GM19023 (cell line): ENCODE measurements at regions not wholly inside any gene's neighbourhood (a gene's known extent, or its start where the extent isn't known, plus 50 kb on each side); places are given as distances from the start of the nearest gene placed in this dataset.
"Not testable (repeated sequence)": the region's sequence is repeated elsewhere in the genome, so short reads cannot be mapped to it uniquely, and the experiment has no call there.

Experiments
- ATAC-seq: cut with Tn5 transposase; IDR thresholded peaks from one replicate; pipeline ENCODE4 v1.9.1; 2021; ENCODE audit warnings: mild to moderate bottlenecking, moderate library complexity; ENCODE audit not compliant: unreplicated experiment

- not testable (repeated sequence) for ATAC-seq
Measured at GRCh38 chr15:20292422-20293005, 249.1 kb downstream of the GOLGA6L6 start.

DNA sequence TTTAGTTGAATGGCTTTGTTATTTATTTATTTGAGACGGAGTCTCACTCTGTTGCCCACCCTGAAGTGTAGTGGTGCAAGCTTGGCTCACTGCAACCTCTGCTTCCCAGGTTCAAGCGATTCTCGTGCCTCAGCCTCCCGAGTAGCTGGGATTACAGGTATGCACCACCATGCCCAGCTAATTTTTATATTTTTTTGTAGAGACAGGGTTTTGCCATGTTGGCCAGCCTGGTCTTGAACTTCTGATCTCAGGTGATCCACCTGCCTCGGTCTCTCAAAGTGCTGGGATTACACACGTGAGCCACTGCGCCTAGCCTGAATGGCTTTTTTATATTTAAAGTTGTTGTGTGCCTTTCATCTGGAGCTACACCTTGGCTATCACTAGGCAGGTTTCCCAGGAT, 250.0 kb downstream of the GOLGA6L6 start:
- ATAC-seq, result not testable (repeated sequence)

DNA sequence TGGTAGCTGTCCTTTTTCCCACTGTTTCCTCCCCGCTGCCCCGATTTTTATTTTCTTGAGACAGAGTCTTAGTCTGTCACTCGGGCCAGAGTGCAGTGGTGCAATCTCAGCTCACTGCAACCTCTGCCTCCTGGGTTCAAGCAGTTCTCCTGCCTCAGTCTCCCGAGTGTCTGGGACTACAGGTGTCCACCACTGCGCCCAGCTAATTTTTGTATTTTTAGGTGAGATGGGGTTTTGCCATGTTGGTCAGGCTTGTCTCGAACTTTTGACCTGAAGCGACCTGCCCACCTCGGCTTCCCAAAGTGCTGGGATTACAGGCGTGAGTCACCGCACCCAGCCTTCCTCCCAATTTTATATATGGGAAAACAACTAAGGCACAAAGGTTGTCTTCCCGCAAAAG, 251.0 kb downstream of the GOLGA6L6 start:
- ATAC-seq, result not testable (repeated sequence)

GRCh38 chr15:20289538-20290103, 252.0 kb downstream of the GOLGA6L6 start:
- ATAC-seq, result not testable (repeated sequence)

DNA sequence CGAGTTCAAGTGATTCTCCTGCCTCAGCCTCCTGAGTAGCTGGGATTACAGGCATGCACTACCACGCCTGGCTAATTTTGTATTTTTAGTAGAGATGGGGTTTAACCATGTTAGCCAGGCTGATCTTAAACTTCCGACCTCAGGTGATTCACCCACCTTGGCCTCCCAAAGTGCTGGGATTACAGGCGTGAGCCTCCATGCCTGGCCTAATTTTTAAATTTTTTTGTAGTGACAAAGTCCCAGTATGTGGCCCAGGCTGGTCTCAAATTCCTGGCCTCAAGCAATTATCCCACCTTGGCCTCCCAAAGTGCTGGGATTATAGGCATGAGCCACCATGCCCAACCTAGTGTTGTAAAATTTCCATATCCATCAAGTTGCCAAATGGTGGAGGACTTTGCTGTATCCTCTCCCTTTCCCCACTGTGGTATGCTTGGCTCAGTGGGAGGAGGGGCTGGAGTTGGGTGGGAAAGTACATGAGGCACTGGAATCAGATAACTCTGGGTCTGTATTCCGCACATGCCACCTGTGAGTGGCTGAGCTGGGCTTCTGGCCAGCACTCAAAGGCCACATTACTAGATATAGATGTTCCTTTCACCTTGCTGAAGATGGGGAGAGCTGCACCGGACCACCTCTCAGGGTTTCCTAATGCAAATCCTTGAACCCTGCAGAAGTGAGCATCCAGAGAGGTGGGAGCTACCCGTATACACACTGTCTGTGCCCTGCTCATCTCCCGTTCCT, 252.6 kb downstream of the GOLGA6L6 start:
- ATAC-seq, result not testable (repeated sequence)

DNA sequence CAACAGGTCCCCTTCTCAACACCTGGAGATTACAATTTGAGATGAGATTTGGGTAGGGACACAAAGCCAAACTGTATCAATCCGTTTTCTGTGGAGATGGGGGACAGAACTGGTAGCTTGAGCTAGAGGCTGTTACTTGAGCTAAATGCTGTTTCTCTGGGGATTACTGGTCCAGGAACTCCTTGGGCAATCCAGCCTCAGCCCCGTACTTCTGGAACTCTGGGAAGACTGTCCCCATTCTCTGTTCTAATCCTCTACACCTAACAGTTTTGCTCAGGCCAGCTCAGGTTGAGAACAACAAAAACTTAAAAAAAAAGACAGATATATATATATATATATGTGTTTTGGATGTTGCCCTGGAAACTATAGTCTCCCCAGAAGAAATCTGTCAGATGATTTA, 255.0 kb downstream of the GOLGA6L6 start:
- ATAC-seq, result not testable (repeated sequence)

DNA sequence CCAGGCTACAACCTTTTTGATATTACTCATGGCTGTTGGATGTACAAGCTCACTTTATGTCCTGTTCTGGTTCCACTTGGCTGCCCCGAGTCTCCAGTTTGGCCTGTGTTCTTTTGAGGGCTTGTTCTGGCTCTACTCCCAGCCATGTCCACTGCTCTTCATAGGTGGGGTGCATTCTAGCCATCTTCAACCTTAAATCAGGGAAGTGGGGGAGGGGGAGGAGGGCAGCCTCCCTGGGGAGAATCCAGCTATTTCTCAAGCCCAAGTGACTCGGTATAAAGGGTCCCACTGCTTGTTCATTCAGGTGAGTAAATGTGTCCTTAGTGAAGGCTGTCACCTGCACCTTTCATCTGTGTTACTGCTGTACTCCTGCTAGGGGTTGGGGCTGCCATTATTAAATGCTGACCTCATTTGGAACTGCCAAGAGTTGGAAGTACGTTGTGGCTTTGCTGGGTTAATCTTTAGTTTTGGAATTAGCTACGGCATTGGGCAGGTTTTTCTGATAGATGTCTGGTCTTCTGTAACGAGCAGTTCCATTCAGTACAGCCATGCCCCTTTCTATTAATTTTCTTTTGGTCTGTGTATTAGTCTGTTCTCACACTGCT, 255.8 kb downstream of the GOLGA6L6 start:
- not testable (repeated sequence) for ATAC-seq

DNA sequence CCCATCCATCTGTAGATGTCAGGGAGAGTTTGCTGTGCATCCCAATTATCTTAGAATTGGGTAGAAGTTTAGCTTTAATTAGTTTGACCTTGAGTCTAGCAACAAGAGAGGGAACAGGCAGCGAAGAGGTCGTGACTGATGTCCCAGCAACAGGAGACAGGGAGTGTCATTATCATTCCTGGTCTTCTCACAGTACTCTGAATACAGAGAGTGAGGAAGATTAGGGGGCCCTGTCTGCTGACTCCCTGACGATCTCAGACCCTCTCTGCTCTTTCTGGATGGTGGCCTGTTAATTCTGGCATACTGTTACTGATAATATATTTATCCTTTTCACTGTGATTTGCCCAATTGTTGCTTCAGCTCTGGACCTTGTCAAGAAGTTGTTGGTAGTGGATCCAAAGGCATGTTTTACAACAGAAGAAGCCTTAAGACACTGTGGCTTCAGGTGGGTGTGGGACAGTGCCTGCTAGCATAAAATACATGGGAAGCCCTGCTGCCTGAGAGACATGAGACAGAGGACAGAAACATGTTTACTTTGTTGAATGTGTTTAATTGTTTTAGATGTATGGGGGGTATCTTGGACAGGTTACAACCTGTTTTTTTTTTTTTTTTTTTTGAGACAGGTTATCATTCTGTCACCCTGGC, 256.6 kb downstream of the GOLGA6L6 start:
- not testable (repeated sequence) for ATAC-seq

- not testable (repeated sequence) for ATAC-seq
Measured at GRCh38 chr15:20283651-20284050, 257.9 kb downstream of the GOLGA6L6 start.

DNA sequence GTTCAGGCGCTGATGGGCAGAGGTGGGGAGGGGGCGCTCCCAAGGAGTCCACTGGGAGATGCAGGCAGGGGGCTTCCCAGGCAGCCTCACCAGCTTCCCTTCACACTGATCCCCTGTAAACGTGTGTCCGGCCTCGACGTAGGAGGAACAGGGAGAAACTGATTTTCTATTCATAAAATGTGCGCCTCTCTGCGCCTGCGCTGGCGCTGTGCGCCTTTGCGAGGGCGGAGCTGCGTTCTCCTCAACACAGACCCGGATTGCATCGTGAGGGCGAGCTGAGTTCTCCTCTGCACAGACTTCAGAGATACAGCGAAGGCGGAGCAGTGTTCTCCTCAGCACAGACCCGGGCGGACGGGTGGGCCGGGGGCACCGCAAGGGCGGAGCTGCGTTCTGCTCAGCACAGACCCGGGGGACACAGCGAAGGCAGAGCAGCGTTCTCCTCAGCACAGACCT, 259.1 kb downstream of the GOLGA6L6 start:
- not testable (repeated sequence) for ATAC-seq

DNA sequence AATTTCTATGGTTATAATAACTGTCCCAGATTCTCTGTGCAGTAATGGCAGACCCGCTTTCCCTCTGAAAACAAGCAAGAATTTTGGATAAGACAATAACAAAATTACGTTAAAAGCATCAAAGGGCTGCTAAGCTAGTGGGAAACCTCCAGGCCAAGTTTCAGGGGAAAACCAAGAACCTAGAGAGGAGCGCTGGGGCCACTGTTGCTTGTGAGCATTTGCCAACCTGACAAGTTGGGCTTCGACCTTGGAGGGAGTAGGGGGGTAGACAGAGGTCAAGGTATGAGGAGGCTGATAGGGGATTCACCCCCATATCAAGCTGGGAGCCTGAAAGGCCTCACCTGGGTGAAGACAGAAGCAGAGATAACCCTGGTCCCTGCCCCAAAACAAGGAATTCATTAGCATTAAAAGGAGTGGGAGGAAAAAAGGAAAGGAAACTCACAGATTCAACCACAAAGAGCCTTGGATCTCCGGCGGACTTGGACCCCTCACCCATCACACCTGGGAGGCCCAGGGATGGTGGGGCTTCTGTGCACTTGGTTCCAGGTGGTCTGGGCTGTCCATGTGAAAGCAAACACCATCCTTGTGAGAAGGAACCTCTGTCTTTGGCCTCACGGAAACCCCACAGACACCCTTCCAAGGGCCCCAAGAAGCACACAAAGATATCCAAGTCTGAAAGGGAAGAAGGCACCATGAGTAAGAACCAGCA, 259.9 kb downstream of the GOLGA6L6 start:
- ATAC-seq, result not testable (repeated sequence)

GRCh38 chr15:20280933-20281463, 260.6 kb downstream of the GOLGA6L6 start:
- ATAC-seq, result no peak

GRCh38 chr15:20280141-20280932, 261.3 kb downstream of the GOLGA6L6 start:
- ATAC-seq, result not testable (repeated sequence)

GRCh38 chr15:20279056-20279455, 262.5 kb downstream of the GOLGA6L6 start:
- not testable (repeated sequence) for ATAC-seq

- ATAC-seq, result not testable (repeated sequence)
Measured at GRCh38 chr15:20278376-20278775, 263.2 kb downstream of the GOLGA6L6 start.

GRCh38 chr15:20277451-20277850, 264.1 kb downstream of the GOLGA6L6 start:
- not testable (repeated sequence) for ATAC-seq

DNA sequence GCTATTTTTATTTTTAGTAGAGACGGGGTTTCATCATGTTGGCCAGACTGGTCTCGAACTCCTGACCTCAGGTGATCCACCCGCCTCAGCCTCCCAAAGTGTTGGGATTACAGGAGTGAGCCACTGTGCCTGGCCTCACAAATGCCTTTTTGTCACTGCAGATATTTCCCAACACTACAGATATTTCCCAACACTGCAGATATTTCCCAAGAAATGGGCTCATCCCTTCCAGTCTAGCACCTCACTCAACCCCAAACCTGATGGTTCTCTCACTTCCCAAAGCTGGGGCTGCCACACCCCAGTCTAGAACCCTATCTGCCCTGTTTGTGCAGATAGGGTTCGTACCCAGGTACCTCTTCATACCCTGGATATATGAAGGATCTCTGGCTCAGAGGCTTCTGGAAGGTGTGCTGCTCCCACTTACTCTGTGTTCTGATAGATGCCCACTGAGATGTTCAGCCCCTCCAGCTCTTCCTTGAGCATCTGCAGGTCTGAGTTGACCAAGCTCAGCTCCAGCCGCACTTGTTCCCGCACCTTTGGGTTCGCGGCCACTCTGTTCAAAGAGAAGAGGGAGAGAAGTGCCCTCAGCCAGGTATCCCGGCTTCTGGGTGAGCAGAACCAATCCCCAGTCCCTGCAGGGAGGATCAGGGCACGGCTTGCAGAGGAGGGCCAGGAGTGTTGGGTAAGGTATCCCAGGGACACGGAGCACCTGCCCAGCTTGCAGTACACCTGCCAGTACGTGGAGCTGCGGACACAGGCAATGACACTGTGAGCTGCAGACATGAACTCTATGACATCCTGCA, 265.1 kb downstream of the GOLGA6L6 start:
- not testable (repeated sequence) for ATAC-seq

DNA sequence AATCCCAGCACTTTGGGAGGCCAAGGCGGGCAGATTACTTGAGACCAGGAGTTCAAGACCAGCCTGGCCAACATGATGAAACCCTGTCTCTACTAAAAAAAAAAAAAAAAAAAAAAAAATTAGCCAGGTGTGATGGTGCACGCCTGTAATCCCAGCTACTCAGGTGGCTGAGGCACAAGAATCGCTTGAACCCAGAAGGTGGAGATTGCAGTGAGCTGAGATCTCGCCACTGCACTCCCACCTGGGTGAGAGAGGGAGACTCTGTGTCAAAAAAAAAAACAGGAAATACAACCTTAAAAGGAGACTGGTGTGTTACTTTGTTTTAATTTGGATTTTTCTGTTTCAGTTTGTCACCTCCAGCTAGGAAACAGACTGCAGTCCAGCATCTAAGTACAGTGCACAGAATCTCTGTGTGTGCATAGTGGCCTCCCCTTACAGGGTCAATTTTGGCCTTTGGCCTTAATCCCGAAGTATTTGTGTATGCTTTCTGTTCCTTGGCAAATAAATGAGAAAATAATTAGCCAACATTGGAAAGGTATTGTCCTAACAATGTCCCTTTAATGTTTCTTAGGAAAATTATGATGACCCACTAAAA, 266.1 kb downstream of the GOLGA6L6 start:
- ATAC-seq, result not testable (repeated sequence)
